Endothelial cell of umbilical vein (primary cell): ENCODE measurements at regions not wholly inside any gene's neighbourhood (a gene's known extent, or its start where the extent isn't known, plus 50 kb on each side); places are given as distances from the start of the nearest gene placed in this dataset.

ENCODE experiments used
- BruUV-seq: library from RNA; stranded (reverse); fragments of 400-500 nt; replicated peaks from 2 replicates; lab custom pipeline; 2021; lab: Mats Ljungman, UMichigan
- CTCF ChIA-PET: fragments of 300-600, 350-600 bp; sonication (Branson Sonifier 250); formaldehyde crosslinking; loops from one replicate; lab custom pipeline; 2021; ENCODE audit warnings: antibody characterized with exemption, inconsistent platforms; lab: Charles Lee
- POLR2A ChIA-PET: fragments of 300-600, 350-600 bp; sonication (Branson Sonifier 250); formaldehyde crosslinking; loops from one replicate; lab custom pipeline; 2021; ENCODE audit warnings: antibody characterized with exemption, inconsistent platforms; lab: Charles Lee
- DNase-seq: peaks from one replicate; pipeline ENCODE4 v3.0.0-alpha.2; 2011; ENCODE audit warnings: low read depth, low spot score
- FAIRE-seq: peaks from 2 replicates; lab custom pipeline; 2011; peaks lifted over from hg19 to GRCh38; lab: Jason Lieb, UNC
- H2AFZ ChIP-seq: 2 replicates; pipeline ENCODE4 v1.6.0; 2012; ENCODE audit warnings: low read depth, low read length, control low read depth, inconsistent platforms
- H3K27ac ChIP-seq: 2 replicates; pipeline ENCODE4 v1.5.1; 2011; ENCODE audit warnings: low read depth, mild to moderate bottlenecking, control low read depth, low read length, moderate library complexity; ENCODE audit not compliant: insufficient read depth
- H3K27me3 ChIP-seq, 2 experiments: 2 replicates each; pipeline versions ENCODE4 v1.6.0 to v1.6.1; 2011; ENCODE audit warnings: low read length in 2 of 2, mixed read lengths in 1 of 2; ENCODE audit not compliant: control insufficient read depth in 2 of 2, insufficient read depth in 2 of 2
- H3K36me3 ChIP-seq, 2 experiments: 2 replicates in 1 of 2; 3 replicates in 1 of 2; pipeline ENCODE4 v1.5.1; 2011; ENCODE audit warnings: low read length in 2 of 2, mild to moderate bottlenecking in 1 of 2, moderate library complexity in 1 of 2; ENCODE audit not compliant: control insufficient read depth in 2 of 2, insufficient read depth in 2 of 2; ENCODE audit errors: extremely low read depth in 1 of 2
- H3K4me1 ChIP-seq: 3 replicates; pipeline ENCODE4 v1.5.1; 2011; ENCODE audit warnings: mild to moderate bottlenecking, low read length; ENCODE audit not compliant: control insufficient read depth, insufficient read depth; ENCODE audit errors: extremely low read depth
- H3K4me2 ChIP-seq: 2 replicates; pipeline ENCODE4 v1.6.1; 2011; ENCODE audit warnings: low read length, control low read depth, mixed read lengths; ENCODE audit not compliant: insufficient read depth
- H3K4me3 ChIP-seq, 3 experiments: fragments of 200-600 bp in 1 of 3; sonication (generic), shearing (Covaris generic) in 1 of 3; replicated peaks in 1 of 3; 2 replicates each; pipeline ENCODE4 v1.5.1; 2011 to 2016; ENCODE audit warnings: control low read depth in 3 of 3, low read length in 3 of 3, mild to moderate bottlenecking in 2 of 3, inconsistent platforms in 1 of 3, low read depth in 1 of 3, moderate library complexity in 1 of 3; ENCODE audit not compliant: insufficient read depth in 1 of 3
- H3K79me2 ChIP-seq: 2 replicates; pipeline ENCODE4 v1.6.0; 2012; ENCODE audit warnings: low read length, inconsistent platforms; ENCODE audit not compliant: control insufficient read depth, insufficient read depth
- H3K9ac ChIP-seq: replicated peaks from 2 replicates; pipeline ENCODE3; 2011; ENCODE audit warnings: low read length, control low read depth; ENCODE audit not compliant: insufficient read depth; ENCODE audit errors: extremely low read depth
- H3K9me1 ChIP-seq: replicated peaks from 3 replicates; pipeline ENCODE4 v1.6.0; 2011; ENCODE audit warnings: mild to moderate bottlenecking, low read length; ENCODE audit not compliant: control insufficient read depth, insufficient read depth; ENCODE audit errors: extremely low read depth
- H3K9me3 ChIP-seq: replicated peaks from 2 replicates; pipeline ENCODE4 v1.5.1; 2012; ENCODE audit warnings: low read length, inconsistent platforms; ENCODE audit not compliant: control insufficient read depth, insufficient read depth
- H4K20me1 ChIP-seq: replicated peaks from 2 replicates; pipeline ENCODE3; 2011; ENCODE audit warnings: mild to moderate bottlenecking, low read length; ENCODE audit not compliant: control insufficient read depth, insufficient read depth; ENCODE audit errors: extremely low read depth
- EZH2 ChIP-seq: IDR thresholded peaks from 2 replicates; pipeline ENCODE4 v1.6.1; 2012; ENCODE audit warnings: borderline replicate concordance, low read depth, mild to moderate bottlenecking, moderate library complexity, low read length, inconsistent platforms; ENCODE audit not compliant: severe bottlenecking
- FOS ChIP-seq: IDR thresholded peaks from 2 replicates; pipeline ENCODE4 v1.6.1; 2011; ENCODE audit warnings: mild to moderate bottlenecking, low read length, moderate library complexity, borderline replicate concordance; ENCODE audit not compliant: insufficient read depth
- GATA2 ChIP-seq: IDR thresholded peaks from 2 replicates; pipeline ENCODE4 v1.7.0; 2011; ENCODE audit warnings: low read depth, mild to moderate bottlenecking, moderate library complexity, mixed read lengths, low read length; ENCODE audit not compliant: insufficient read length, insufficient read depth
- JUN ChIP-seq: IDR thresholded peaks from 2 replicates; pipeline ENCODE4 v1.6.1; 2011; ENCODE audit warnings: borderline replicate concordance, low read depth; ENCODE audit not compliant: insufficient read length, insufficient read depth
- MYC ChIP-seq: IDR thresholded peaks from one replicate; pipeline ENCODE4 v1.6.1; 2011; ENCODE audit warnings: mild to moderate bottlenecking, low read depth, low read length
- POLR2A ChIP-seq: IDR thresholded peaks from 2 replicates; pipeline ENCODE4 v1.6.1; 2012; ENCODE audit warnings: low read depth, mild to moderate bottlenecking, control low read depth, low read length
- POLR2AphosphoS5 ChIP-seq: IDR thresholded peaks from 2 replicates; pipeline ENCODE4 v1.6.1; 2012; ENCODE audit warnings: low read depth, mild to moderate bottlenecking, control low read depth, low read length, moderate library complexity; ENCODE audit not compliant: insufficient read depth
- dilution Hi-C: fragments of 300-500 bp; cut with MboI; formaldehyde crosslinking; loops from one replicate; pipeline ENCODE4 v1.15.0; 2019; ENCODE audit warnings: low sequenced_read_pairs; ENCODE audit not compliant: extremely low pct_ligation_motif_present
- intact Hi-C: fragments of 100-400 bp; cut with micrococcal nuclease; formaldehyde crosslinking; loops from one replicate; pipeline ENCODE4 v1.10.0; 2022
- TF ChIP-seq, protein P1 (sequence below): IDR thresholded peaks from 2 replicates; pipeline ENCODE4 v1.6.1; 2011; ENCODE audit not compliant: insufficient read depth, insufficient read length
- TF ChIP-seq, protein P2 (sequence below), 2 donors: IDR thresholded peaks; 1 replicate in 1 of 2; 2 replicates in 1 of 2; pipeline ENCODE4 v1.5.1; 2011; ENCODE audit warnings: low read length in 2 of 2, mild to moderate bottlenecking in 2 of 2, moderate library complexity in 2 of 2, control low read depth in 1 of 2, inconsistent platforms in 1 of 2, low read depth in 1 of 2; ENCODE audit not compliant: insufficient read depth in 1 of 2; ENCODE audit errors: extremely low read depth in 1 of 2

DNA sequence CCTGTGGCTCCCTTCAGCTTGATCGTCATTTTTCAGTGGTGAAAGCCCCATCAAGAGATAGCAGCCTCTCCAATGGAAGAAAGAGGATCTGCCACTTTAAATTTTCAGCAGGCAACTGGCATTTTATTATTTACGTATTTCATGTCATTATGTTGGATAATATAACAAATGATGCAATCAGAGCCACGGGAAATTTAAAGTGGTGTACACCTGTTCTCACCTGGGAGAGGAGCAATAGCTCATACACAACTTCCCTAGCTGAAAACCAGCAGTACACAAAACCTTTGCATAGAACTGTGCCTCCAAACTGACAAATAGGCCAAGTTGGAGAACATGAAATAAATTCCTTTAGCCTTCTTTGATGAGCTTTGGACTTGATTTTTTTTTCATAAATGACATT, 136.9 kb downstream of the SATB1 start:
- H2AFZ ChIP-seq: no peak overlapping the region
- BruUV-seq: no TSS peak
- no peaks in the 10 kb centered on the region for H3K27me3 ChIP-seq
- TF ChIP-seq JUN (no peak), MYC (no peak), POLR2AphosphoS5 (no peak), EZH2 (no peak), GATA2 (no peak), FOS (no peak), POLR2A (no peak)
- TF ChIP-seq, protein P1, sequence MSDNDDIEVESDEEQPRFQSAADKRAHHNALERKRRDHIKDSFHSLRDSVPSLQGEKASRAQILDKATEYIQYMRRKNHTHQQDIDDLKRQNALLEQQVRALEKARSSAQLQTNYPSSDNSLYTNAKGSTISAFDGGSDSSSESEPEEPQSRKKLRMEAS: no peak
- TF ChIP-seq, protein P2, sequence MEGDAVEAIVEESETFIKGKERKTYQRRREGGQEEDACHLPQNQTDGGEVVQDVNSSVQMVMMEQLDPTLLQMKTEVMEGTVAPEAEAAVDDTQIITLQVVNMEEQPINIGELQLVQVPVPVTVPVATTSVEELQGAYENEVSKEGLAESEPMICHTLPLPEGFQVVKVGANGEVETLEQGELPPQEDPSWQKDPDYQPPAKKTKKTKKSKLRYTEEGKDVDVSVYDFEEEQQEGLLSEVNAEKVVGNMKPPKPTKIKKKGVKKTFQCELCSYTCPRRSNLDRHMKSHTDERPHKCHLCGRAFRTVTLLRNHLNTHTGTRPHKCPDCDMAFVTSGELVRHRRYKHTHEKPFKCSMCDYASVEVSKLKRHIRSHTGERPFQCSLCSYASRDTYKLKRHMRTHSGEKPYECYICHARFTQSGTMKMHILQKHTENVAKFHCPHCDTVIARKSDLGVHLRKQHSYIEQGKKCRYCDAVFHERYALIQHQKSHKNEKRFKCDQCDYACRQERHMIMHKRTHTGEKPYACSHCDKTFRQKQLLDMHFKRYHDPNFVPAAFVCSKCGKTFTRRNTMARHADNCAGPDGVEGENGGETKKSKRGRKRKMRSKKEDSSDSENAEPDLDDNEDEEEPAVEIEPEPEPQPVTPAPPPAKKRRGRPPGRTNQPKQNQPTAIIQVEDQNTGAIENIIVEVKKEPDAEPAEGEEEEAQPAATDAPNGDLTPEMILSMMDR (IDR thresholded peaks at IDR 0.05; ENCODE audit: extremely low read depth in 1 of 2, insufficient read depth in 1 of 2, low read depth in 1 of 2, low read length in 2 of 2): no peak
- ChIA-PET CTCF (no interaction called here), POLR2A (no interaction called here)
- dilution Hi-C loops: no loop called here
- intact Hi-C loops: no loop called here
- H3K79me2 ChIP-seq: no peaks in the 10 kb centered on the region
- H4K20me1 ChIP-seq: no peaks in the 10 kb centered on the region
- no peak overlapping the region for H3K9ac ChIP-seq
- no peak overlapping the region for H3K4me2 ChIP-seq
- no peaks in the 10 kb centered on the region for H3K36me3 ChIP-seq
- H3K9me3 ChIP-seq: peaks cover 2% of the 10 kb centered on the region
- H3K4me1 ChIP-seq: no peaks in the 10 kb centered on the region
- H3K9me1 ChIP-seq: no peaks in the 10 kb centered on the region
- FAIRE-seq (no peak), DNase-seq (no peak)
- H3K27ac ChIP-seq: no peak overlapping the region
- H3K4me3 ChIP-seq: no peak overlapping the region
